DOHH2 (cell line): ENCODE measurements at regions not wholly inside any gene's neighbourhood (a gene's known extent, or its start where the extent isn't known, plus 50 kb on each side); places are given as distances from the start of the nearest gene placed in this dataset.

Experiments used
- EZH2phosphoT487 ChIP-seq: fragments of 200-600 bp; sonication (generic); IDR thresholded peaks from 2 replicates; pipeline ENCODE4 v1.6.1; 2017; ENCODE audit warnings: borderline replicate concordance, mild to moderate bottlenecking, antibody characterized with exemption, low read length, moderate library complexity, mixed read lengths
- TF ChIP-seq, protein P1 (sequence below): fragments of 200-600 bp; sonication (generic); IDR thresholded peaks from one replicate; pipeline ENCODE4 v1.5.1; 2014; ENCODE audit warnings: antibody characterized with exemption, mild to moderate bottlenecking, low read depth, low read length; ENCODE audit not compliant: poor library complexity, severe bottlenecking

GRCh38 chr2:140108706-140109475, 1328.7 kb upstream of the NXPH2 start:
- TF ChIP-seq, protein P1, sequence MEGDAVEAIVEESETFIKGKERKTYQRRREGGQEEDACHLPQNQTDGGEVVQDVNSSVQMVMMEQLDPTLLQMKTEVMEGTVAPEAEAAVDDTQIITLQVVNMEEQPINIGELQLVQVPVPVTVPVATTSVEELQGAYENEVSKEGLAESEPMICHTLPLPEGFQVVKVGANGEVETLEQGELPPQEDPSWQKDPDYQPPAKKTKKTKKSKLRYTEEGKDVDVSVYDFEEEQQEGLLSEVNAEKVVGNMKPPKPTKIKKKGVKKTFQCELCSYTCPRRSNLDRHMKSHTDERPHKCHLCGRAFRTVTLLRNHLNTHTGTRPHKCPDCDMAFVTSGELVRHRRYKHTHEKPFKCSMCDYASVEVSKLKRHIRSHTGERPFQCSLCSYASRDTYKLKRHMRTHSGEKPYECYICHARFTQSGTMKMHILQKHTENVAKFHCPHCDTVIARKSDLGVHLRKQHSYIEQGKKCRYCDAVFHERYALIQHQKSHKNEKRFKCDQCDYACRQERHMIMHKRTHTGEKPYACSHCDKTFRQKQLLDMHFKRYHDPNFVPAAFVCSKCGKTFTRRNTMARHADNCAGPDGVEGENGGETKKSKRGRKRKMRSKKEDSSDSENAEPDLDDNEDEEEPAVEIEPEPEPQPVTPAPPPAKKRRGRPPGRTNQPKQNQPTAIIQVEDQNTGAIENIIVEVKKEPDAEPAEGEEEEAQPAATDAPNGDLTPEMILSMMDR: no peak
- no peak for TF ChIP-seq EZH2phosphoT487
